SK-N-SH treated with all-trans-retinoic acid at 6 μM for 48 hours (cell line): ENCODE measurements at regions not wholly inside any gene's neighbourhood (a gene's known extent, or its start where the extent isn't known, plus 50 kb on each side); places are given as distances from the start of the nearest gene placed in this dataset.
A peak's percentile ranks its signal among the peaks of the same experiment; 100 is the strongest.

Source experiments
- ESRRG ChIP-seq: fragments of 250-450 bp; sonication (Bioruptor Pico); IDR thresholded peaks from 2 replicates; pipeline ENCODE4 v1.6.1; 2021; ENCODE audit warnings: mild to moderate bottlenecking
- GLIS3 ChIP-seq: fragments of 250-450 bp; sonication (Bioruptor Pico); IDR thresholded peaks from 2 replicates; pipeline ENCODE4 v1.5.0; 2020; ENCODE audit warnings: mild to moderate bottlenecking, moderate library complexity
- ISL1 ChIP-seq: fragments of 250-450 bp; sonication (Bioruptor Pico); IDR thresholded peaks from 2 replicates; pipeline ENCODE4 v2.1.2; 2022; ENCODE audit warnings: mild to moderate bottlenecking, moderate library complexity
- PATZ1 ChIP-seq: fragments of 250-450 bp; sonication (Bioruptor Pico); IDR thresholded peaks from 2 replicates; pipeline ENCODE4 v1.8.0; 2020; ENCODE audit warnings: mild to moderate bottlenecking, moderate library complexity, borderline replicate concordance
- TCF4 ChIP-seq: fragments of 250-450 bp; sonication (Bioruptor Pico); IDR thresholded peaks from 2 replicates; pipeline ENCODE4 v1.8.0; 2021; ENCODE audit warnings: mild to moderate bottlenecking, moderate library complexity, borderline replicate concordance
- TOX ChIP-seq: fragments of 250-450 bp; sonication (Bioruptor Pico); IDR thresholded peaks from 2 replicates; pipeline ENCODE4 v1.8.0; 2021; ENCODE audit warnings: mild to moderate bottlenecking, moderate library complexity, borderline replicate concordance
- ZFP3 ChIP-seq: fragments of 250-450 bp; sonication (Bioruptor Pico); IDR thresholded peaks from 2 replicates; pipeline ENCODE4 v1.5.0; 2020; ENCODE audit warnings: mild to moderate bottlenecking, moderate library complexity
- ZNF8 ChIP-seq: fragments of 450-650 bp; formaldehyde crosslinking; IDR thresholded peaks from 2 replicates; pipeline ENCODE4 v1.5.0; 2020; ENCODE audit warnings: mild to moderate bottlenecking, moderate library complexity

DNA sequence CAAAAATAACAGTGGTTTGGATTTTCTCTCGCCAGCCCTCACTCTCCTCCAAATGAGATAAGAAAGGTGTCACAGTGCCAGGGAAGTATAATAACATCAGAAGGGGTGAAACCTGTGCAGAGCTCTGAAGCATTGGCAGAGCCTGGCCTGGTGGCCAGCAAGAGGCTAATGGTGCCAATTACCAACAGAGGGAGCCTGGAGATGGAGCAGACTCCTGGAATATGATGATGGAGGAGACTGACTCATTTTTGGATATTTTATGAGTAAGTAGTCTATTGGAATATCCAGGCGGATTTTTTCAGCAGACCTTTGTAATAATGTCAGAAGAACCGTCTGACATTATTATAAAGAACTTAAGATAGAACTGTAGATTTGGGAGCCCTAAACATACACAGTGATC is 442.6 kb upstream of the MARCKS start:
- TF ChIP-seq TCF4 (CRISPR knock-in tag) (no peak), ISL1 (CRISPR knock-in tag) (peak; percentile 29; the same call in 1 of the 2 replicates), TOX (CRISPR knock-in tag) (no peak), ESRRG (CRISPR knock-in tag) (no peak), ZFP3 (no peak), ZNF8 (no peak), GLIS3 (no peak), PATZ1 (CRISPR knock-in tag) (no peak)
